NCI-H82 treated with DMSO at 0.1 percent for 48 hours (cell line): ENCODE measurements at regions not wholly inside any gene's neighbourhood (a gene's known extent, or its start where the extent isn't known, plus 50 kb on each side); places are given as distances from the start of the nearest gene placed in this dataset.

Experiments
- DNase-seq: peaks from one replicate; lab custom pipeline; 2025; ENCODE audit not compliant: unreplicated experiment; lab: John Stamatoyannopoulos, UW

- no peak for DNase-seq
These were observed 51.0 kb downstream of the FAT4 start for GRCh38 chr4:125365731-125366130.

GRCh38 chr4:125368146-125368545, 53.4 kb downstream of the FAT4 start:
- no peak for DNase-seq

GRCh38 chr4:125368671-125369081, 53.9 kb downstream of the FAT4 start:
- DNase-seq, result no peak

GRCh38 chr4:125369098-125369497, 54.3 kb downstream of the FAT4 start:
- no peak for DNase-seq

GRCh38 chr4:125370478-125370877, 55.7 kb downstream of the FAT4 start:
- no peak for DNase-seq

GRCh38 chr4:125382995-125383394, 68.2 kb downstream of the FAT4 start:
- DNase-seq, result no peak

GRCh38 chr4:125387770-125388169, 73.0 kb downstream of the FAT4 start:
- DNase-seq, result no peak

DNA sequence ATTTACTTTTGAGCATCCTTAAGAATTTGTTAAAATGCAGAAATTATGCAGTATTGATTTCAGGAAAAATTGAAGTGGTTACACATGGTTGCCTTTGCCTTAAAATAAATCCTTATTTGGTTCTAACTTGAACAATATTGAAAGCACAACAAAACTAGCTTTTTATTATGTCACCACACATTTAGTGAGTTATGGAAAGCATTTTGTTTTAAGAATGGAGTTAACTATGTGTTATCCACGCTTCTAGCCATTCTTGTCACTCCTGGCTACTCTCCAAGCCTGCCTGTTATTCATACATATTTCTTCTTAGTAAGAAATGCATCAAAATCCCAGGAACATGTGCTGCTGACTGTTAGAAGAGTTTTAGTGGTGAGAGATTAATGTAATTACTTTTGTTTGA, 73.9 kb downstream of the FAT4 start:
- DNase-seq, result no peak

DNA sequence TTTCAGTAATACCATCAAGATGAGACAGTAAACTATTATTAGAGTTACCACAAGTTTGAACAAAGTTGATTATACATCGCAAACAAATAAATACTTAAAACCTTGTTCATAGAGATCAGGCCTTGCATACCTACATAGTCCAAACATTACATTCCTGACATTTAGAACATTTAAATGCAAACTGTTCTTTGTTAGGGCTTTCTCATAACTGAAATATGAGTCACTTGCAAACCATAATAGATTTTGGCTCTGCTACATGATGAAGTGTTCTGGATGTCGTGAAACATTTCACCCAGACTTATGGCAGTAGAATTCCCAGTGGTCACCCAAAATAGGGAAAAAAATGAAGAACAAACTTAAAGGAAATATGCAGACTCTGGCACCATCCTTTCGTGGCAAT, 75.0 kb downstream of the FAT4 start:
- no peak for DNase-seq

GRCh38 chr4:125390126-125390525, 75.4 kb downstream of the FAT4 start:
- DNase-seq, result no peak

GRCh38 chr4:125390727-125391126, 76.0 kb downstream of the FAT4 start:
- no peak for DNase-seq

DNA sequence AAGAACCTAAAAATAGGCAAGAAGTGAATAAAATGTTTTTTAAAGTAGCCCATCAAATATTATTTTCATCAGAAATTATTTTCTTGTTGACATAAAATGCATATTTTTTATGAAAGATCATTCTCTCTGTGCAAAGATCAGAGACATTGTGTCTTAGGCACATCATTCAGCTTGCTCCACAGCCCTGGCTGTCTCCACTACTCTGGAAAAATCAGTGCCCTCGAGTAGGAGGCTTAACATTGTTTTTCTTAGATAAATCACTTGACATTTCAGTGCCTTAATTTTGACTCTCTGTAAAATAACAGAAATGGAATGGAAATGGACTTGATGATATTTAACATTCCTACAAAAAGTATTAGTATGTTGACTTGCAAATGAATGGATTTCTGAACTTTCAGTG, 77.9 kb downstream of the FAT4 start:
- no peak for DNase-seq

- no peak for DNase-seq
These were observed 79.1 kb downstream of the FAT4 start for GRCh38 chr4:125393825-125394224.

GRCh38 chr4:125397226-125397625, 82.5 kb downstream of the FAT4 start:
- no peak for DNase-seq

DNA sequence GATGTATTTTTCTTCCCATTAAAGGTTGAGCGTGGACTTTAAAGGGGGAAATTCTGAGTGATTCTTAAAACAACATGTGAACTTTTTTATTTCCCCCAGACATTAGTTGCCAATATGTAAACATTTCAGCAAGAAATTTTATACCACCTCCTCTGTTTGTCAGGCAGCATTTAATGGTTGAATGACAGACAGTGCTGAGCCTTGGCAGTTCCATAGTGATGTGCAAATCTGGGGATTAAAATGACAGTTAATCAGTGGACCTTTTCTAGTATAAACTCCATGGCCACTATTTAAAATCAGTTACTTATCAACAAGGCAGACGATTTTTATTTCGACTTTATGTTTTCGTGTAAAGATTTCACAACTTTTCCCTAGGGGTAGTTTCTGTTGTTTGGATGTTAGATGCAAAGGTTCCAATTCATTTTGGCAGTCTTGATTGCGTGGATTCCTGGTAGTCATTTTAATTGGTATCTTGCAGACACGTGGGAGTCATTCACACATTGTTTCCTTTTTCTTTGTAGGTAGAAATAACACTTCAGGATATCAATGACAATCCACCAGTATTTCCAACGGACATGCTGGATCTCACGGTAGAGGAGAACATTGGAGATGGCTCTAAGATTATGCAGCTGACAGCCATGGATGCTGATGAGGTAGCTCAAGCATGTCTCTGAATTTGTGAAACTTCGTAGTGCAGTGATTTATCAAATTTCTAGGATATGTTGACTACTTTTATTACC, 83.7 kb downstream of the FAT4 start:
- DNase-seq, result no peak

GRCh38 chr4:125400756-125401155, 86.0 kb downstream of the FAT4 start:
- DNase-seq, result no peak

DNA sequence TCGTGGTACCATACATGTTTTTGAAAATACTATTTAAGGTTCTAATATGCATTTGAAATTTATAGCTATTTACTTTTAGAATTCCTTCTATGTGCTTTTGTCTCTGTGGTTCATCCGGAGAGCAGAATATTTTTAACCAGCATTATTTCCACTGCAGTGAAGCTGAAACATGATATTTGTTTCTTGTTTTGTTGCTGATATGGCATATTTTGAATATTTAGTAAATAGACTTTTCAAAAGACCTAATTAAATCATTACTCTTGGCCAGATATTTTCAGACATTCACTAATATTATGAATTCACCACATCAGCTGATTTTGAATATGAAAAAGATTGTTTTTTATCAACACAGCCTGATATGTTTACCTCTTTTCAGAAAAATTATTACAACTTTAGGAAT, 87.0 kb downstream of the FAT4 start:
- DNase-seq, result no peak

- DNase-seq, result no peak
These were observed 105.8 kb downstream of the FAT4 start for GRCh38 chr4:125420526-125420925.

DNA sequence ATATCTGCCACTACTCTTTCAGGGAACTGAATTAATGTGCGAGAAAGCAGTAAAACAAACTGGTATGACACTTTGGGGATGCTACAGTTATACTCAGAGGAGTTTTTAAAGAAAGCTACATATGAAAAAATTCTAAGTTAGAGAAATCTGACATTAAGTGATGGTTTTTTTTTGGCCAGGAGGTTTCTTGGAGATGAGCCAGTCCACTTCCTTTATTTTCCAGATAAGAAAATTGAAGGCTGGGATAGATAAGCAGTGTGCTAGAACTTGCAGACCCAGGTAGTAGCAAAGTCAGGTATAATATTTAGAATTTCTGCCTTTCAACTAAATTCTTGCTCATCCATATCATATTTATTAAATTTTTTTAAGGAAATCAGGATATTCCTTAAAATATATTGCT, 106.8 kb downstream of the FAT4 start:
- DNase-seq, result no peak

GRCh38 chr4:125423124-125423523, 108.4 kb downstream of the FAT4 start:
- DNase-seq, result no peak

DNA sequence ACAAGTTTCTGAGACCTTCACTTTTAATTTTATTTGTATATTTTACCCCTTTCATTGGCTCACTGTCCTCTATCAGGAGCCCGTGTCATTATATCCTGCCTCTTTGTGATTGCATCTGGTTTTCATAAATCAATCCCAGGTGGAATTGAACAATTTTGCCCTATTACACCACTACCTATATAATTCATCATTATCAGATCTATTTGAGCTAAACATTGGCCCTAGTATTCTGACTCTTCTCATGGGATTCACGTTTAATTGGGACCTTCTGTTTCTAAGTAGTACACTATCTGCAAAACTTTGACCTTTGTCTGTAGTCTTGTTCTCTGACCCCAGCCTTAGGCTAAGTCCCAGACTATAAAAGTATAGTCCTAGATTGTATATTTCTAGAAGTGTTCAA, 114.1 kb downstream of the FAT4 start:
- no peak for DNase-seq

DNA sequence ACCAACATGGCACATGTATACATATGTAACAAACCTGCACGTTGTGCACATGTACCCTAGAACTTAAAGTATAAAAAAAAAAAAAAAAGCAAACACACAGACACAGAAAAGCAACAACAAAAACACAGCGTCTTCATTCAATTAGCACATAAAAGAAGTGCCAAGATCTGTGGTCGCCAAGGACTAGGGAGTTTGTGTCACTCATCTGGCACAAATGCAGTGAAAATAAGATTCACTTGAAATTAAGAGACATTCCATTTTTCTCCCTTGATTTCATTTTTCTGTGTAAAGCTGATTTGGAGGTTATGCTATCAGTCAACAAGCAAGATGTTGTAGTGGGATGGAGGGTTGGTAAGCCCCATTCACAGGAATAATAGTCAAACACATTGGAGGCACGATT, 115.3 kb downstream of the FAT4 start:
- no peak for DNase-seq

- DNase-seq, result no peak
These were observed 117.3 kb downstream of the FAT4 start for GRCh38 chr4:125432078-125432477.
